ENCODE measurements at regions not wholly inside any gene's neighbourhood (a gene's known extent, or its start where the extent isn't known, plus 50 kb on each side); places are given as distances from the start of the nearest gene placed in this dataset.

DNA sequence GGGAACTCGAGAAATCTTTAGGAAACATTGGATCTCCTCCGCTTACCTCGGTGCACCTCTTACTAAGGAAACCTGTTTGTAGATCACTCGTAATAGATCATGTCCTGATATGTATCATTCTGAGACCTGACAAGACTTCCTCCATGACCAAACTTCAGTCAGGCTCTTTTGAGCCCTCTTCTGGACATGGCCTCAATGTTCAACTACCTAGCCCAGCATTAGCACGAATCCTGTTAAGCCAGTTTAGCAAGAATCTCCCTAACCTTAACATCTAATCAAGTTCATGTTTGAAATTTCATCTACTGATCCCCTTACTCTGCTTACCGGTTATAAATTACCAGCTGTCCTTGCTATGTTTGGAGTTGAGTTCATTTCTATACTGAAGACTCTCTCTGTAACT lies 713.9 kb upstream of the USP15 start:
- TF ChIP-seq, protein P1, sequence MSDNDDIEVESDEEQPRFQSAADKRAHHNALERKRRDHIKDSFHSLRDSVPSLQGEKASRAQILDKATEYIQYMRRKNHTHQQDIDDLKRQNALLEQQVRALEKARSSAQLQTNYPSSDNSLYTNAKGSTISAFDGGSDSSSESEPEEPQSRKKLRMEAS (IDR thresholded peaks at IDR 0.05), result no peak
- no peak for TF ChIP-seq FOXA1 (IDR thresholded peaks at IDR 0.05)
- no peak for TF ChIP-seq GABPA (IDR thresholded peaks at IDR 0.05 in 1 of 2, conservative IDR thresholded peaks at IDR 0.05 in 1 of 2)
- no peak for TF ChIP-seq EGR1 (IDR thresholded peaks at IDR 0.05; ENCODE audit: low read depth in 2 of 2)
- TF ChIP-seq RAD21 (IDR thresholded peaks at IDR 0.05), result peak in 1 of 2 donors; percentile 10
- TF ChIP-seq, protein P2, sequence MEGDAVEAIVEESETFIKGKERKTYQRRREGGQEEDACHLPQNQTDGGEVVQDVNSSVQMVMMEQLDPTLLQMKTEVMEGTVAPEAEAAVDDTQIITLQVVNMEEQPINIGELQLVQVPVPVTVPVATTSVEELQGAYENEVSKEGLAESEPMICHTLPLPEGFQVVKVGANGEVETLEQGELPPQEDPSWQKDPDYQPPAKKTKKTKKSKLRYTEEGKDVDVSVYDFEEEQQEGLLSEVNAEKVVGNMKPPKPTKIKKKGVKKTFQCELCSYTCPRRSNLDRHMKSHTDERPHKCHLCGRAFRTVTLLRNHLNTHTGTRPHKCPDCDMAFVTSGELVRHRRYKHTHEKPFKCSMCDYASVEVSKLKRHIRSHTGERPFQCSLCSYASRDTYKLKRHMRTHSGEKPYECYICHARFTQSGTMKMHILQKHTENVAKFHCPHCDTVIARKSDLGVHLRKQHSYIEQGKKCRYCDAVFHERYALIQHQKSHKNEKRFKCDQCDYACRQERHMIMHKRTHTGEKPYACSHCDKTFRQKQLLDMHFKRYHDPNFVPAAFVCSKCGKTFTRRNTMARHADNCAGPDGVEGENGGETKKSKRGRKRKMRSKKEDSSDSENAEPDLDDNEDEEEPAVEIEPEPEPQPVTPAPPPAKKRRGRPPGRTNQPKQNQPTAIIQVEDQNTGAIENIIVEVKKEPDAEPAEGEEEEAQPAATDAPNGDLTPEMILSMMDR (IDR thresholded peaks at IDR 0.05; ENCODE audit: low read depth, low read length, missing input control), result no peak
- TF ChIP-seq, protein P3, sequence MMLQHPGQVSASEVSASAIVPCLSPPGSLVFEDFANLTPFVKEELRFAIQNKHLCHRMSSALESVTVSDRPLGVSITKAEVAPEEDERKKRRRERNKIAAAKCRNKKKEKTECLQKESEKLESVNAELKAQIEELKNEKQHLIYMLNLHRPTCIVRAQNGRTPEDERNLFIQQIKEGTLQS (IDR thresholded peaks at IDR 0.05), result no peak
- TF ChIP-seq YY1 (IDR thresholded peaks at IDR 0.05), result no peak
- TF ChIP-seq JUND (IDR thresholded peaks at IDR 0.05), result no peak
- TF ChIP-seq TAF1 (conservative IDR thresholded peaks at IDR 0.05), result no peak
- TF ChIP-seq, protein P4, sequence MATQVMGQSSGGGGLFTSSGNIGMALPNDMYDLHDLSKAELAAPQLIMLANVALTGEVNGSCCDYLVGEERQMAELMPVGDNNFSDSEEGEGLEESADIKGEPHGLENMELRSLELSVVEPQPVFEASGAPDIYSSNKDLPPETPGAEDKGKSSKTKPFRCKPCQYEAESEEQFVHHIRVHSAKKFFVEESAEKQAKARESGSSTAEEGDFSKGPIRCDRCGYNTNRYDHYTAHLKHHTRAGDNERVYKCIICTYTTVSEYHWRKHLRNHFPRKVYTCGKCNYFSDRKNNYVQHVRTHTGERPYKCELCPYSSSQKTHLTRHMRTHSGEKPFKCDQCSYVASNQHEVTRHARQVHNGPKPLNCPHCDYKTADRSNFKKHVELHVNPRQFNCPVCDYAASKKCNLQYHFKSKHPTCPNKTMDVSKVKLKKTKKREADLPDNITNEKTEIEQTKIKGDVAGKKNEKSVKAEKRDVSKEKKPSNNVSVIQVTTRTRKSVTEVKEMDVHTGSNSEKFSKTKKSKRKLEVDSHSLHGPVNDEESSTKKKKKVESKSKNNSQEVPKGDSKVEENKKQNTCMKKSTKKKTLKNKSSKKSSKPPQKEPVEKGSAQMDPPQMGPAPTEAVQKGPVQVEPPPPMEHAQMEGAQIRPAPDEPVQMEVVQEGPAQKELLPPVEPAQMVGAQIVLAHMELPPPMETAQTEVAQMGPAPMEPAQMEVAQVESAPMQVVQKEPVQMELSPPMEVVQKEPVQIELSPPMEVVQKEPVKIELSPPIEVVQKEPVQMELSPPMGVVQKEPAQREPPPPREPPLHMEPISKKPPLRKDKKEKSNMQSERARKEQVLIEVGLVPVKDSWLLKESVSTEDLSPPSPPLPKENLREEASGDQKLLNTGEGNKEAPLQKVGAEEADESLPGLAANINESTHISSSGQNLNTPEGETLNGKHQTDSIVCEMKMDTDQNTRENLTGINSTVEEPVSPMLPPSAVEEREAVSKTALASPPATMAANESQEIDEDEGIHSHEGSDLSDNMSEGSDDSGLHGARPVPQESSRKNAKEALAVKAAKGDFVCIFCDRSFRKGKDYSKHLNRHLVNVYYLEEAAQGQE (IDR thresholded peaks at IDR 0.05), result no peak
- TF ChIP-seq NR2F2 (IDR thresholded peaks at IDR 0.05), result no peak
